ENCODE measurements at regions not wholly inside any gene's neighbourhood (a gene's known extent, or its start where the extent isn't known, plus 50 kb on each side); places are given as distances from the start of the nearest gene placed in this dataset.
A peak's percentile ranks its signal among the peaks of the same experiment; 100 is the strongest.

GRCh38 chr3:152617609-152618008 is 217.3 kb upstream of the P2RY1 start:
- no peaks in the 10 kb centered on the region for H3K4me1 ChIP-seq
- H3K4me3 ChIP-seq (replicated peaks in 1 of 3), result no peak overlapping the region
- H3K27ac ChIP-seq, result no peak overlapping the region
- no peaks in the 10 kb centered on the region for H3K9me3 ChIP-seq
- no peaks in the 10 kb centered on the region for H3K36me3 ChIP-seq
- H3K27me3 ChIP-seq, result no peaks in the 10 kb centered on the region
- intact Hi-C loops (cut with DNase I), result no loop called here
- no peak for DNase-seq
- TF ChIP-seq CTCF (IDR thresholded peaks at IDR 0.05), result no peak
- TF ChIP-seq POLR2A (IDR thresholded peaks at IDR 0.05), result no peak

GRCh38 chr3:152618529-152618928 is 216.4 kb upstream of the P2RY1 start:
- H3K27me3 ChIP-seq, result no peaks in the 10 kb centered on the region
- H3K4me1 ChIP-seq, result no peaks in the 10 kb centered on the region
- TF ChIP-seq POLR2A (IDR thresholded peaks at IDR 0.05) (no peak), CTCF (IDR thresholded peaks at IDR 0.05) (no peak)
- no peaks in the 10 kb centered on the region for H3K36me3 ChIP-seq
- intact Hi-C loops (cut with DNase I), result no loop called here
- no peaks in the 10 kb centered on the region for H3K9me3 ChIP-seq
- no peak overlapping the region for H3K4me3 ChIP-seq (replicated peaks in 1 of 3)
- H3K27ac ChIP-seq, result no peak overlapping the region
- WGBS, 2 donors, result 92 to 100% methylated on average over 1 of the region's 1 CpG
- no peak for DNase-seq

- Histone ChIP-seq H3K27me3 (no peaks in the 10 kb centered on the region), H3K9me3 (no peaks in the 10 kb centered on the region), H3K36me3 (no peaks in the 10 kb centered on the region), H3K4me3 (replicated peaks in 1 of 3) (no peak overlapping the region), H3K27ac (no peak overlapping the region), H3K4me1 (no peaks in the 10 kb centered on the region)
- DNase-seq, result no peak
- TF ChIP-seq POLR2A (IDR thresholded peaks at IDR 0.05), result no peak
- TF ChIP-seq CTCF (IDR thresholded peaks at IDR 0.05), result no peak
- intact Hi-C loops (cut with DNase I), result no loop called here
- 87 to 94% methylated on average over 3 of the region's 3 CpGs for WGBS, 2 donors
Measured at GRCh38 chr3:152619691-152620090, 215.2 kb upstream of the P2RY1 start.

GRCh38 chr3:152620395-152620794 is 214.5 kb upstream of the P2RY1 start:
- Histone ChIP-seq H3K4me1 (no peaks in the 10 kb centered on the region), H3K4me3 (replicated peaks in 1 of 3) (no peak overlapping the region), H3K27ac (no peak overlapping the region), H3K36me3 (no peaks in the 10 kb centered on the region), H3K27me3 (no peaks in the 10 kb centered on the region), H3K9me3 (no peaks in the 10 kb centered on the region)
- TF ChIP-seq POLR2A (IDR thresholded peaks at IDR 0.05), result no peak
- TF ChIP-seq CTCF (IDR thresholded peaks at IDR 0.05), result no peak
- WGBS, 2 donors, result 80 to 87% methylated on average over 3 of the region's 3 CpGs
- DNase-seq, result peak; percentile 44 to 58
- intact Hi-C loops (cut with DNase I), result no loop called here

GRCh38 chr3:152621006-152621868 is 213.7 kb upstream of the P2RY1 start:
- no peaks in the 10 kb centered on the region for H3K4me1 ChIP-seq
- no peak overlapping the region for H3K4me3 ChIP-seq (replicated peaks in 1 of 3)
- DNase-seq, result no peak
- H3K36me3 ChIP-seq, result no peaks in the 10 kb centered on the region
- no peaks in the 10 kb centered on the region for H3K9me3 ChIP-seq
- TF ChIP-seq POLR2A (IDR thresholded peaks at IDR 0.05), result no peak
- TF ChIP-seq CTCF (IDR thresholded peaks at IDR 0.05), result no peak
- H3K27me3 ChIP-seq, result no peaks in the 10 kb centered on the region
- intact Hi-C loops (cut with DNase I), result no loop called here
- no peak overlapping the region for H3K27ac ChIP-seq
- WGBS, 2 donors, result 53 to 65% methylated on average over 8 of the region's 8 CpGs

Data from thyroid gland (tissue), 4 donors.